ENCODE measurements at regions not wholly inside any gene's neighbourhood (a gene's known extent, or its start where the extent isn't known, plus 50 kb on each side); places are given as distances from the start of the nearest gene placed in this dataset.

DNA sequence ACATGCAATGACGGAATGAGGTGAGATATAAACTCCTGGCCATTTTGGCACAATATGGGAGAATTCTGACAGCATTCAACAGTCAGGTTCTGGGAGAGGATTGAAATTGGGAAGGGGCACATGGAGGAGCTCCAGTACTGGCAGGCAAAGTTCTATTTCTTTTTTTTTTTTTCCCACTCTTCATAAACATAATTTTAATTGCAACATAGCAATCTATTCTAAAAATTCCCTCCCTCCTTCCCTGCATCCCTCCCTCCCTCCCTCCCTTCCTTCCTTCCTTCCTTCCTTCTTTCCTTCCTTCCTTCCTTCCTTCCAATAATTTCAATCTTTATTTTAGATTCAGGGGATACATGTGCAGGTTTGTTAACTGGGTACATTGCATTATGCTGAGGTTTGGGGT, 93.2 kb downstream of the PTCSC3 start:
- ATAC-seq (ENCODE audit: low read depth) (no peak), DNase-seq (ENCODE audit: low spot score) (no peak)

DNA sequence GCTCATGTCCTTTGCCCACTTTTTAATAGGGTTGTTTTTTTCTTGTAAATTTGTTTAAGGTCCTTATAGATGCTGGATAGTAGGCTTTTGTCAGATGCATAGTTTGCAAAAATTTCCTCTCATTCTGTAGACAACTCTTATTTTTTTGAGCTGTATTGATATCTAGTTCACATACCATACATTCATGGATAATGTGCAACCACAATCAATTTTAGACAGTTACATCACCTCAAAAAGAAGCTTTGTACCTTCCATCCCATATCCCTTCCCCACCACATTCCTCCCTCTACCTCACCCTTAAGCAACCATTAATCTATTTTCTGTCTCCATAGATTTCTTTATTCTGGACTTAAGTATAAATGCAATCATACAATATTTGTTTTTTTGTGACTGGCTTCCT, 98.4 kb downstream of the PTCSC3 start:
- ATAC-seq (ENCODE audit: low read depth): no peak

More for the DNA sequence above, 93.2 kb downstream of the PTCSC3 start:
- Histone ChIP-seq H3K9me3 (ENCODE audit: severe bottlenecking) (peaks cover 4% of the 10 kb centered on the region), H3K4me1 (ENCODE audit: insufficient read depth, poor library complexity, severe bottlenecking) (no peaks in the 10 kb centered on the region), H3K27ac (ENCODE audit: poor library complexity, severe bottlenecking) (no peak overlapping the region), H3K4me3 (ENCODE audit: severe bottlenecking) (no peak overlapping the region), H3K36me3 (ENCODE audit: low read depth) (no peaks in the 10 kb centered on the region), H3K27me3 (ENCODE audit: insufficient read depth, poor library complexity, severe bottlenecking) (peaks cover 18% of the 10 kb centered on the region)
- TF ChIP-seq, protein P1, sequence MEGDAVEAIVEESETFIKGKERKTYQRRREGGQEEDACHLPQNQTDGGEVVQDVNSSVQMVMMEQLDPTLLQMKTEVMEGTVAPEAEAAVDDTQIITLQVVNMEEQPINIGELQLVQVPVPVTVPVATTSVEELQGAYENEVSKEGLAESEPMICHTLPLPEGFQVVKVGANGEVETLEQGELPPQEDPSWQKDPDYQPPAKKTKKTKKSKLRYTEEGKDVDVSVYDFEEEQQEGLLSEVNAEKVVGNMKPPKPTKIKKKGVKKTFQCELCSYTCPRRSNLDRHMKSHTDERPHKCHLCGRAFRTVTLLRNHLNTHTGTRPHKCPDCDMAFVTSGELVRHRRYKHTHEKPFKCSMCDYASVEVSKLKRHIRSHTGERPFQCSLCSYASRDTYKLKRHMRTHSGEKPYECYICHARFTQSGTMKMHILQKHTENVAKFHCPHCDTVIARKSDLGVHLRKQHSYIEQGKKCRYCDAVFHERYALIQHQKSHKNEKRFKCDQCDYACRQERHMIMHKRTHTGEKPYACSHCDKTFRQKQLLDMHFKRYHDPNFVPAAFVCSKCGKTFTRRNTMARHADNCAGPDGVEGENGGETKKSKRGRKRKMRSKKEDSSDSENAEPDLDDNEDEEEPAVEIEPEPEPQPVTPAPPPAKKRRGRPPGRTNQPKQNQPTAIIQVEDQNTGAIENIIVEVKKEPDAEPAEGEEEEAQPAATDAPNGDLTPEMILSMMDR (IDR thresholded peaks at IDR 0.05; ENCODE audit: poor library complexity, severe bottlenecking): no peak

DNA sequence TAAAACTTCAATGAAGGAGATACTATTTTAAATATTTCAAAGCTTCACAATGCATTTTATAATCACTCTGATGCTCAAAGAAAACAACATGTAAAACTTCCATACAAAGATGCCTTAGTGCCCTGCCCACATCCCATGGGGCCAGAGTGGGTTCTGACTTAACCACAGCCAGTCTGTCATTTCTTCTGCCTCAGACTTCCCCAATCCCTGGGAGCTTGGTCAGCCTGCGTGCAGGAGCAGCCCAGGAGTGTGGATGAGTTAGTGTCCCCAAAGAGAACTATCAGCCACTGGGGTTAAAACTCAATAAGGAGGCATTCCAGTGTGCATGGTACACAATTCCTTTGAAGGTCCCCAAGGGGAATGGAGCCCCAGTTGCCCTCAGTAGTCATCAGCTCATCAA, 100.3 kb downstream of the PTCSC3 start:
- Histone ChIP-seq H3K27me3 (ENCODE audit: insufficient read depth, poor library complexity, severe bottlenecking) (peaks cover 15% of the 10 kb centered on the region), H3K9me3 (ENCODE audit: severe bottlenecking) (peaks cover 4% of the 10 kb centered on the region), H3K4me3 (ENCODE audit: severe bottlenecking) (no peak overlapping the region), H3K27ac (ENCODE audit: poor library complexity, severe bottlenecking) (no peak overlapping the region), H3K36me3 (ENCODE audit: low read depth) (no peaks in the 10 kb centered on the region), H3K4me1 (ENCODE audit: insufficient read depth, poor library complexity, severe bottlenecking) (no peaks in the 10 kb centered on the region)
- DNase-seq (ENCODE audit: low spot score): no peak
- TF ChIP-seq, protein P1 (IDR thresholded peaks at IDR 0.05; ENCODE audit: poor library complexity, severe bottlenecking): no peak
- no peak for ATAC-seq (ENCODE audit: low read depth)

More for the DNA sequence above, 98.4 kb downstream of the PTCSC3 start:
- Histone ChIP-seq H3K27ac (ENCODE audit: poor library complexity, severe bottlenecking) (no peak overlapping the region), H3K27me3 (ENCODE audit: insufficient read depth, poor library complexity, severe bottlenecking) (peaks cover 18% of the 10 kb centered on the region), H3K4me1 (ENCODE audit: insufficient read depth, poor library complexity, severe bottlenecking) (no peaks in the 10 kb centered on the region), H3K36me3 (ENCODE audit: low read depth) (no peaks in the 10 kb centered on the region), H3K9me3 (ENCODE audit: severe bottlenecking) (peaks cover 4% of the 10 kb centered on the region), H3K4me3 (ENCODE audit: severe bottlenecking) (no peak overlapping the region)
- no peak for DNase-seq (ENCODE audit: low spot score)
- TF ChIP-seq, protein P1 (IDR thresholded peaks at IDR 0.05; ENCODE audit: poor library complexity, severe bottlenecking): no peak

DNA sequence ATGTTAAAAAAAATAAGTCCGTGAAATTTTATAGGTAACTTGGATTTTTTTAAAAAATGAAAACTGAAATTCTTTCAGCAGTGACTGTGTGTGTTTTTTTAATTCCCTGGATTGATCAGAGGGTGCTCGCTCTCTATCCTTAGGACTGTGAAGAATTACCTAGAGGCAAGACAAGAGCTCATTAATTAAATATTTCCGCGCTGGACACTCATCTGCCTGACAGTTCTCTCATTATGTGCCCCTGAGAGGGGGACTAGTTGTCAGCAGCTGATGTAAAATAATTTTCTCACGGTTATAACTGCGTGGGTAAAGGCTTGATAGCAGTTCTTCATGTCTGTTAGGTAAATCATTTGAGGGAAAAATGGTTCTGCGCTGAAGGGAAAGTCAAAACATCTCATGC, 101.3 kb downstream of the PTCSC3 start:
- H3K27ac ChIP-seq (ENCODE audit: poor library complexity, severe bottlenecking): no peak overlapping the region
- no peaks in the 10 kb centered on the region for H3K4me1 ChIP-seq (ENCODE audit: insufficient read depth, poor library complexity, severe bottlenecking)
- TF ChIP-seq, protein P1 (IDR thresholded peaks at IDR 0.05; ENCODE audit: poor library complexity, severe bottlenecking): no peak
- no peak overlapping the region for H3K4me3 ChIP-seq (ENCODE audit: severe bottlenecking)
- H3K36me3 ChIP-seq (ENCODE audit: low read depth): no peaks in the 10 kb centered on the region
- H3K27me3 ChIP-seq (ENCODE audit: insufficient read depth, poor library complexity, severe bottlenecking): peaks cover 8% of the 10 kb centered on the region
- peaks cover 4% of the 10 kb centered on the region for H3K9me3 ChIP-seq (ENCODE audit: severe bottlenecking)
- ATAC-seq (ENCODE audit: low read depth) (no peak), DNase-seq (ENCODE audit: low spot score) (no peak)

- H3K36me3 ChIP-seq (ENCODE audit: low read depth): no peaks in the 10 kb centered on the region
- ATAC-seq (ENCODE audit: low read depth): no peak
- no peak for DNase-seq (ENCODE audit: low spot score)
- no peaks in the 10 kb centered on the region for H3K9me3 ChIP-seq (ENCODE audit: severe bottlenecking)
- no peak overlapping the region for H3K27ac ChIP-seq (ENCODE audit: poor library complexity, severe bottlenecking)
- TF ChIP-seq, protein P1 (IDR thresholded peaks at IDR 0.05; ENCODE audit: poor library complexity, severe bottlenecking): peak; percentile 71
- H3K27me3 ChIP-seq (ENCODE audit: insufficient read depth, poor library complexity, severe bottlenecking): no peaks in the 10 kb centered on the region
- no peak overlapping the region for H3K4me3 ChIP-seq (ENCODE audit: severe bottlenecking)
- H3K4me1 ChIP-seq (ENCODE audit: insufficient read depth, poor library complexity, severe bottlenecking): peaks cover 23% of the 10 kb centered on the region
Measured at GRCh38 chr14:36070720-36071043, 105.8 kb downstream of the PTCSC3 start.
